ENCODE measurements at regions not wholly inside any gene's neighbourhood (a gene's known extent, or its start where the extent isn't known, plus 50 kb on each side); places are given as distances from the start of the nearest gene placed in this dataset.
A peak's percentile ranks its signal among the peaks of the same experiment; 100 is the strongest.

DNA sequence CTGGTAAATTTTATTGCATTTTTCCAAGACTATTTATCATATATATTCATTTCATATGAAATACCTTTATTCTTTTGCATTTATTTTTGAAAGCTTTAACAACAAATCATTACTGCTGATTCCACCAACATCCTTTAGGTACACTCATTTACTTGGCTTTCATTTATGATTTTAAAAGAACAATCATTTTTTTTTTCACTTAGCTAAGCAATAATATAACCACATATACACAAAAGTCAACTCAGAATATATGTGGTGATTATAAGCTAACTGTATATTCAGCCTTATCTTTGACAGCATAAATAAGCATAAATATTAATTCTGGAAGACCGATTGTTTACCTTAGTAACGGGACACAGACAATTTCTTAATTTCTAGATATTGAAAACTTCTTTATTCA lies 458.6 kb upstream of the ZNF385D start:
- Histone ChIP-seq H3K4me1 (no peaks in the 10 kb centered on the region), H3K9me3 (no peaks in the 10 kb centered on the region), H3K4me3 (no peak overlapping the region), H3K4me2 (no peak overlapping the region), H3K27ac (no peak overlapping the region)
- ChIA-PET POLR2A (no interaction called here), CTCF (no interaction called here)
- FAIRE-seq (no peak), ATAC-seq (no peak), DNase-seq (ENCODE audit: low read depth in 1 of 2, low spot score in 1 of 2) (no peak)
- WGBS (ENCODE audit: missing lambda C conversion rate), result 1% methylated on average over 2 of the region's 2 CpGs
- TF ChIP-seq MAFK (IDR thresholded peaks at IDR 0.05; ENCODE audit: partially characterized antibody) (peak; percentile 52), POLR2A (IDR thresholded peaks at IDR 0.05; ENCODE audit: low read length) (no peak)

DNA sequence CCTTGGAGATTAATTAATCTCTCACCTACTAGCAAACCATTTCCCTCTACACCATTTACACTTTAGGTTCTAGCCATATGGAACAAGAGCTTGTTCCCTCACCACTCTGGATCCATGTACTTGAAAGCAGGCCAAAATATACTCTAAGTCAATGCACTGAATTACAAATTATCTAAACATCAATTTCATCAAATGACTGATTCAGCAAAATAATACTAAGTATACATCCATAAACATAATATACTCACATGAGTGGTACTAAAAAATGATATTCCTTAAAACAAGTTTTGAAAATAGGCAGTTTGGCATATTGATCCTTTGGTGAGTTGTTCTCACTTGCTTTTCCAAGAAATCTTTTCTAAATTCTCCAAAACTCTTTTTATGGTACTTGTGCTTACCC lies 459.7 kb upstream of the ZNF385D start:
- ChIA-PET CTCF (no interaction called here), POLR2A (no interaction called here)
- no peak overlapping the region for H3K4me2 ChIP-seq
- no peak overlapping the region for H3K27ac ChIP-seq
- H3K4me1 ChIP-seq, result no peaks in the 10 kb centered on the region
- FAIRE-seq (no peak), ATAC-seq (no peak), DNase-seq (ENCODE audit: low read depth in 1 of 2, low spot score in 1 of 2) (no peak)
- H3K4me3 ChIP-seq, result no peak overlapping the region
- no peaks in the 10 kb centered on the region for H3K9me3 ChIP-seq
- peak; percentile 73 for TF ChIP-seq MAFK (IDR thresholded peaks at IDR 0.05; ENCODE audit: partially characterized antibody)
- TF ChIP-seq SREBF2 (IDR thresholded peaks at IDR 0.05), result no peak

DNA sequence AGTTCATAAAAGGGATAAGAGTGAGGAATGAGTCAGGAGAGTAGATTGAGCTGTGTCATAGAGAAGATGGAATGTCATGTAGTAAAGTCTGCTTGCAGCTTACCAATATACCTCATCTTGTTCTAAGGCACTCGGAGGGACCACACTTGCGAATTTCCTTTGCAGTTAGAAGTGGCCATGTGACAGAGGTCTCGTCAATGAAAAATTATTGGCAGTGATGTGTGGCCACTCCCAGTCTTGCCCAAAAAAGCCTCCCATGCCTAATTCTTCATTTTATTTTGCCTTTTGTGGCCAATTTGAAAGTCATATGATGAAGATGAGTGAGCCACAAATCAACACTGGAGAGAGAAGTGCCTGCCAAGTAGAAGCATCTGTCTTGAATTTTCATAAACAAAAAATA lies 465.6 kb upstream of the ZNF385D start:
- Histone ChIP-seq H3K4me3 (no peak overlapping the region), H3K9me3 (no peaks in the 10 kb centered on the region), H3K4me2 (no peak overlapping the region), H3K27ac (no peak overlapping the region), H3K4me1 (no peaks in the 10 kb centered on the region)
- 11% methylated on average over 3 of the region's 3 CpGs for WGBS (ENCODE audit: missing lambda C conversion rate)
- TF ChIP-seq GATA3 (IDR thresholded peaks at IDR 0.05; ENCODE audit: borderline replicate concordance), result no peak
- no peak for TF ChIP-seq ZFP36 (IDR thresholded peaks at IDR 0.05; ENCODE audit: borderline replicate concordance, partially characterized antibody)
- TF ChIP-seq CHD4 (IDR thresholded peaks at IDR 0.05; ENCODE audit: borderline replicate concordance), result no peak
- no peak for TF ChIP-seq RAD21 (conservative IDR thresholded peaks at IDR 0.05 in 1 of 2, IDR thresholded peaks at IDR 0.05 in 1 of 2)
- no peak for TF ChIP-seq ZNF302 (CRISPR knock-in tag; IDR thresholded peaks at IDR 0.05)
- no peak for TF ChIP-seq HOXA7 (CRISPR knock-in tag; IDR thresholded peaks at IDR 0.05)
- no peak for TF ChIP-seq RCOR1 (IDR thresholded peaks at IDR 0.05; ENCODE audit: low read depth, low read length)
- ATAC-seq (no peak), DNase-seq (ENCODE audit: low read depth in 1 of 2, low spot score in 1 of 2) (no peak), FAIRE-seq (no peak)
- CTCF ChIA-PET, result no interaction called here
- POLR2A ChIA-PET, result no interaction called here

DNA sequence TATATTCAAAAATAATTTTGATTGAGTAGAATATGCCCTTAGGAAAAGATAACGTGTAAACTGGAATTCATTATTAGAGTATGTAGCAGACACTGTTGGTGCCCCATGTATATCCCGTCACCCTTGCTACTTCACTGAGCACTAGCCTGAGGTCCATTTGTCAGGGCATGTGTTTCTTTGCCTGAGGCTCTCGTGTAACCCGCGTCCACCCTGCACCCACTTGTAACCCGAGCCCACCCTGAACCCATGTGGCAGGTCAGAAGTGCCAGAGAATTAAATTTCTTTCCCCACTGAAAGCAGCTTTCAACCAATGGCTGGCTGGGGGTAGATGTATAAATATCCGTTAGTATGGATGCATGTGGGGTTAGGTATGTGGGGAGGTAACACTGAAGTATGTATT lies 474.2 kb upstream of the ZNF385D start:
- DNase-seq (ENCODE audit: low read depth in 1 of 2, low spot score in 1 of 2) (no peak), ATAC-seq (no peak), FAIRE-seq (no peak)
- TF ChIP-seq, protein P1, sequence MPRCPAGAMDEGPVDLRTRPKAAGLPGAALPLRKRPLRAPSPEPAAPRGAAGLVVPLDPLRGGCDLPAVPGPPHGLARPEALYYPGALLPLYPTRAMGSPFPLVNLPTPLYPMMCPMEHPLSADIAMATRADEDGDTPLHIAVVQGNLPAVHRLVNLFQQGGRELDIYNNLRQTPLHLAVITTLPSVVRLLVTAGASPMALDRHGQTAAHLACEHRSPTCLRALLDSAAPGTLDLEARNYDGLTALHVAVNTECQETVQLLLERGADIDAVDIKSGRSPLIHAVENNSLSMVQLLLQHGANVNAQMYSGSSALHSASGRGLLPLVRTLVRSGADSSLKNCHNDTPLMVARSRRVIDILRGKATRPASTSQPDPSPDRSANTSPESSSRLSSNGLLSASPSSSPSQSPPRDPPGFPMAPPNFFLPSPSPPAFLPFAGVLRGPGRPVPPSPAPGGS (IDR thresholded peaks at IDR 0.05), result no peak
- TF ChIP-seq BHLHE40 (IDR thresholded peaks at IDR 0.05; ENCODE audit: low read depth, low read length) (no peak), JUNB (IDR thresholded peaks at IDR 0.05) (no peak), HEYL (CRISPR knock-in tag; IDR thresholded peaks at IDR 0.05) (no peak), NFE2L2 (conservative IDR thresholded peaks at IDR 0.05; ENCODE audit: low read length) (no peak), MAZ (IDR thresholded peaks at IDR 0.05; ENCODE audit: borderline replicate concordance, low read depth, low read length) (no peak), SMC3 (IDR thresholded peaks at IDR 0.05) (no peak), EHMT2 (IDR thresholded peaks at IDR 0.05; ENCODE audit: low read depth) (no peak), SREBF2 (IDR thresholded peaks at IDR 0.05) (no peak), RAD21 (conservative IDR thresholded peaks at IDR 0.05 in 1 of 2, IDR thresholded peaks at IDR 0.05 in 1 of 2) (no peak), RARB (CRISPR knock-in tag; IDR thresholded peaks at IDR 0.05) (no peak)
- TF ChIP-seq, protein P2, sequence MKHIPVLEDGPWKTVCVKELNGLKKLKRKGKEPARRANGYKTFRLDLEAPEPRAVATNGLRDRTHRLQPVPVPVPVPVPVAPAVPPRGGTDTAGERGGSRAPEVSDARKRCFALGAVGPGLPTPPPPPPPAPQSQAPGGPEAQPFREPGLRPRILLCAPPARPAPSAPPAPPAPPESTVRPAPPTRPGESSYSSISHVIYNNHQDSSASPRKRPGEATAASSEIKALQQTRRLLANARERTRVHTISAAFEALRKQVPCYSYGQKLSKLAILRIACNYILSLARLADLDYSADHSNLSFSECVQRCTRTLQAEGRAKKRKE (CRISPR knock-in tag; IDR thresholded peaks at IDR 0.05; ENCODE audit: low read depth), result no peak
- TF ChIP-seq, protein P3, sequence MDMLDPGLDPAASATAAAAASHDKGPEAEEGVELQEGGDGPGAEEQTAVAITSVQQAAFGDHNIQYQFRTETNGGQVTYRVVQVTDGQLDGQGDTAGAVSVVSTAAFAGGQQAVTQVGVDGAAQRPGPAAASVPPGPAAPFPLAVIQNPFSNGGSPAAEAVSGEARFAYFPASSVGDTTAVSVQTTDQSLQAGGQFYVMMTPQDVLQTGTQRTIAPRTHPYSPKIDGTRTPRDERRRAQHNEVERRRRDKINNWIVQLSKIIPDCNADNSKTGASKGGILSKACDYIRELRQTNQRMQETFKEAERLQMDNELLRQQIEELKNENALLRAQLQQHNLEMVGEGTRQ (IDR thresholded peaks at IDR 0.05), result no peak
- no peak overlapping the region for H3K4me3 ChIP-seq
- H3K4me2 ChIP-seq, result no peak overlapping the region
- no peak overlapping the region for H3K27ac ChIP-seq
- WGBS (ENCODE audit: missing lambda C conversion rate), result 25% methylated on average over 7 of the region's 7 CpGs
- H3K9me3 ChIP-seq, result no peaks in the 10 kb centered on the region
- ChIA-PET POLR2A (no interaction called here), CTCF (no interaction called here)
- H3K4me1 ChIP-seq, result no peaks in the 10 kb centered on the region
